Epithelial cell of esophagus (primary cell): ENCODE measurements at regions not wholly inside any gene's neighbourhood (a gene's known extent, or its start where the extent isn't known, plus 50 kb on each side); places are given as distances from the start of the nearest gene placed in this dataset.
"Not testable (repeated sequence)": the region's sequence is repeated elsewhere in the genome, so short reads cannot be mapped to it uniquely, and the experiment has no call there.

Experiments
- DNase-seq: peaks from one replicate; pipeline ENCODE4 v3.0.0; 2010; ENCODE audit warnings: low read depth
- H3K4me3 ChIP-seq: 2 replicates; pipeline ENCODE4 v1.5.1; 2011; ENCODE audit warnings: mild to moderate bottlenecking, low read length, control low read depth
- CTCF ChIP-seq: IDR thresholded peaks from 2 replicates; pipeline ENCODE4 v1.5.1; 2011; ENCODE audit warnings: low read depth, mild to moderate bottlenecking, low read length, control low read depth, inconsistent platforms; ENCODE audit not compliant: insufficient read depth; ENCODE audit errors: missing control alignments

- DNase-seq, result no peak
- H3K4me3 ChIP-seq, result no peak overlapping the region
- TF ChIP-seq CTCF, result no peak
Observed at GRCh38 chr4:124454772-124455270, 257.7 kb downstream of the ANKRD50 start.

- no peak for TF ChIP-seq CTCF
- DNase-seq, result no peak
Observed at GRCh38 chr4:124455671-124456070, 256.9 kb downstream of the ANKRD50 start.

GRCh38 chr4:124459196-124459940 lies 253.2 kb downstream of the ANKRD50 start:
- H3K4me3 ChIP-seq, result no peak overlapping the region
- no peak for TF ChIP-seq CTCF
- DNase-seq, result no peak

More at GRCh38 chr4:124455671-124456070, 256.9 kb downstream of the ANKRD50 start:
- H3K4me3 ChIP-seq, result no peak overlapping the region

GRCh38 chr4:124459941-124460310 lies 252.6 kb downstream of the ANKRD50 start:
- TF ChIP-seq CTCF, result no peak
- DNase-seq, result no peak
- no peak overlapping the region for H3K4me3 ChIP-seq

GRCh38 chr4:124461592-124461991 lies 250.9 kb downstream of the ANKRD50 start:
- not testable (repeated sequence) for H3K4me3 ChIP-seq, DNase-seq

GRCh38 chr4:124462954-124463828 lies 249.3 kb downstream of the ANKRD50 start:
- TF ChIP-seq CTCF, result no peak
- no peak overlapping the region for H3K4me3 ChIP-seq
- no peak for DNase-seq

GRCh38 chr4:124464836-124465235 lies 247.7 kb downstream of the ANKRD50 start:
- DNase-seq, result no peak
- no peak for TF ChIP-seq CTCF
- no peak overlapping the region for H3K4me3 ChIP-seq
